ENCODE measurements at regions not wholly inside any gene's neighbourhood (a gene's known extent, or its start where the extent isn't known, plus 50 kb on each side); places are given as distances from the start of the nearest gene placed in this dataset.

GRCh38 chr4:137029026-137029425 lies 503.3 kb downstream of the PCDH18 start:
- H3K27me3 ChIP-seq (ENCODE audit: insufficient read depth, poor library complexity, severe bottlenecking): no peaks in the 10 kb centered on the region
- no peak overlapping the region for H3K27ac ChIP-seq (replicated peaks)
- H3K4me3 ChIP-seq (replicated peaks; ENCODE audit: insufficient read depth, low read length): no peak overlapping the region
- TF ChIP-seq POLR2AphosphoS5 (IDR thresholded peaks at IDR 0.05; ENCODE audit: low read depth) (no peak), GABPA (IDR thresholded peaks at IDR 0.05; ENCODE audit: low read depth) (no peak), SPI1 (IDR thresholded peaks at IDR 0.05; ENCODE audit: borderline replicate concordance, low read depth) (no peak), CTCF (IDR thresholded peaks at IDR 0.05; ENCODE audit: insufficient read depth, low read length) (no peak), REST (IDR thresholded peaks at IDR 0.05; ENCODE audit: insufficient replicate concordance, low read depth) (no peak)
- DNase-seq (ENCODE audit: low read depth in 1 of 2, low spot score in 1 of 2): no peak

- Histone ChIP-seq H3K4me3 (replicated peaks; ENCODE audit: insufficient read depth, low read length) (no peak overlapping the region), H3K27ac (replicated peaks) (no peak overlapping the region), H3K27me3 (ENCODE audit: insufficient read depth, poor library complexity, severe bottlenecking) (no peaks in the 10 kb centered on the region)
- no peak for TF ChIP-seq SPI1 (IDR thresholded peaks at IDR 0.05; ENCODE audit: borderline replicate concordance, low read depth)
- TF ChIP-seq POLR2AphosphoS5 (IDR thresholded peaks at IDR 0.05; ENCODE audit: low read depth): no peak
- no peak for TF ChIP-seq CTCF (IDR thresholded peaks at IDR 0.05; ENCODE audit: insufficient read depth, low read length)
- TF ChIP-seq REST (IDR thresholded peaks at IDR 0.05; ENCODE audit: insufficient replicate concordance, low read depth): no peak
- TF ChIP-seq GABPA (IDR thresholded peaks at IDR 0.05; ENCODE audit: low read depth): no peak
- DNase-seq (ENCODE audit: low read depth in 1 of 2, low spot score in 1 of 2): no peak
Observed at GRCh38 chr4:137025484-137026059, 506.7 kb downstream of the PCDH18 start.

- no peak overlapping the region for H3K4me3 ChIP-seq (replicated peaks; ENCODE audit: insufficient read depth, low read length)
- TF ChIP-seq REST (IDR thresholded peaks at IDR 0.05; ENCODE audit: insufficient replicate concordance, low read depth) (no peak), POLR2AphosphoS5 (IDR thresholded peaks at IDR 0.05; ENCODE audit: low read depth) (no peak), GABPA (IDR thresholded peaks at IDR 0.05; ENCODE audit: low read depth) (no peak), SPI1 (IDR thresholded peaks at IDR 0.05; ENCODE audit: borderline replicate concordance, low read depth) (no peak), CTCF (IDR thresholded peaks at IDR 0.05; ENCODE audit: insufficient read depth, low read length) (no peak)
- no peak overlapping the region for H3K27ac ChIP-seq (replicated peaks)
- DNase-seq (ENCODE audit: low read depth in 1 of 2, low spot score in 1 of 2): no peak
- H3K27me3 ChIP-seq (ENCODE audit: insufficient read depth, poor library complexity, severe bottlenecking): no peaks in the 10 kb centered on the region
Observed at GRCh38 chr4:137015426-137016409, 516.6 kb downstream of the PCDH18 start.

Data from HL-60 (cell line).